ENCODE measurements at regions not wholly inside any gene's neighbourhood (a gene's known extent, or its start where the extent isn't known, plus 50 kb on each side); places are given as distances from the start of the nearest gene placed in this dataset.
"Not testable (repeated sequence)": the region's sequence is repeated elsewhere in the genome, so short reads cannot be mapped to it uniquely, and the experiment has no call there.

DNA sequence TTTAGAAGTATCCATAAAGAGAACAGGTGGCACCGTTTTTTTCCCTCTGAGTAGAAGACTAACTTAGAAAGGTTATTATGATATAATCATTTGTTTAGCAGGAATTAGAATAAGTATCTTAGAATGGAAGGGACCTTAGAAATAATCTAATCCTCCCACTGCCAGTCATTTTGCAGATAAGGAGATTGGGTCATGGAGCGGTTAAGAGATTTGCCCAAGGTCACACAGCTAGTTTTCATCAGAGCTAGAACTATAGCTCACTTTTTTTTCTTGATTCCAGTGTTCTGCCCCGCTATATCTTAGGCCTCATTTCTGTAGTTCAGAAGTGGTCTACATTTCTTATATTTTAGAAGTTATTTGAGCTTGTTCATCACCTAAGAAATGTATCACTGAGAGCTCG, 139.6 kb downstream of the PRL start:
- no peak for ATAC-seq

DNA sequence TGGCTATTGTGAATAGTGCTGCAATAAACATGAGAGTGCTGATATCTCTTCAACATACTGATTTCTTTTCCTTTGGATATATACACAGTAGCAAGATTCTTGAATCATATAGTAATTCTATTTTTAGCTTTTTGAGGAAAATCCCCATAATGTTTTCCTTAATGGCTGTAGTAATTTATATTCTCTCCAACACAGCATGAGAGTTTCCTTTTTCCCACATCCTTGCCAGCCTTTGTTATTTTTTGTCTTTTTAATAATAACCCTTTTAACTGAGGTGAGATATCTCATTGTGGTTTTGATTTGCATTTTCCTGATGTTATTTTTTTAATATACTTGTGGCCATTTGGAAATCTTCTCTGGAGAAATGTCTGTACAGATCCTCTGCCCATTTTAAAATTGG, 132.6 kb downstream of the PRL start:
- no peak for ATAC-seq

GRCh38 chr6:22171006-22171405, 125.8 kb downstream of the PRL start:
- not testable (repeated sequence) for ATAC-seq

DNA sequence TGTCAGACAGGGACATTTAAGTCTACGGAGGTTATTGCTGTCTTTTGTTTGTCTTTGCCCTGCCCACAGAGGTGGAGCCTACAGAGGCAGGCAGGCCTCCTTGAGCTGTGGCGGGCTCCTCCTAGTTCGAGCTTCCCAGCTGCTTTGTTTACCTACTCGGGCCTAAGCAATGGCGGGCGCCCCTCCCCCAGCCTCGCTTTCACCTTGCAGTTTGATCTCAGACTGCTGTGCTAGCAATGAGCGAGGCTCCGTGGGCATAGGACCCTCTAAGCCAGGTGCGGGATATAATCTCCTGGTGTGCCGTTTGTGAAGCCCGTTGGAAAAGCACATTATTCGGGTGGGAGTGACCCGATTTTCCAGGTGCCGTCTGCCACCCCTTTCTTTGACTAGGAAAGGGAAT, 125.0 kb downstream of the PRL start:
- ATAC-seq = not testable (repeated sequence)

DNA sequence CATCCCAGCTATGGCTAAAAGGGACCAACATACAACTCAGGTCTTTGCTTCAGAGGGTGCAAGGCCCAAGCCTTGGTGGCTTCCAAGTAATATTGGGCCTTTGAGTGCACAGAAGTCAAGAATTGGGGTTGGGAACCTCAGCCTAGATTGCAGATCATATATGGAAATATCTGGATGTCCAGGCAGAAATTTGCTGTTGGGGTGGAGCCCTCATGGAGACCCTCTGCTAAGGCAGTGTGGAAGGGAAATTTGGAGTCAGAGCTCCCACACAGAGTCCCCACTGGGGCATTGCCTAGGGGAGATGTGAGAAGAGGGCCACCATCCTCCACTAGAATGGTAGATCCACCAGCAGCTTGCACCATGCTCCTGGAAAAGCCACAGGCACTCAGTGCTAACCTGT, 123.5 kb downstream of the PRL start:
- no peak for ATAC-seq

- ATAC-seq = not testable (repeated sequence)
These were observed 116.6 kb downstream of the PRL start for GRCh38 chr6:22180250-22180649.

DNA sequence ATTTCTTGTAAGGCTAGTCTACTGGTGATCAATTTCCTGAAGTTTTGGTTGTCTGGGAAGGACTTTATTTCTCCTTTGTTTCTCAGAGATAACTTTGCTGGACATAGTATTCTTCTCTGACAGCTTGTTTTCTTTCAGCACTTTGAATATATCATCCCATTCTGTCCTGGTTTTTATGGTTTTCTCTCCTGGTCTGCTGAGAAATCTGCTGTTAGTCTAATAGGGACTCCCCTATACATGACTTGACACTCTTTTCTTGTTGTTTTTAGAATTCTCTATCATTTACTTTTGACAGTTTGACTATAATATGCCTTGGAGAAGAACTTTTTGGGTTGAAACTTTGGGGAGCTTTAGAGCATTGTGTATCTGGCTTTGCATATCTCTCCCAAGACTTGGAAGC, 112.5 kb downstream of the PRL start:
- ATAC-seq = no peak

GRCh38 chr6:22189946-22190345, 106.9 kb downstream of the PRL start:
- ATAC-seq = no peak

GRCh38 chr6:22194188-22194921, 102.5 kb downstream of the PRL start:
- no peak for ATAC-seq

DNA sequence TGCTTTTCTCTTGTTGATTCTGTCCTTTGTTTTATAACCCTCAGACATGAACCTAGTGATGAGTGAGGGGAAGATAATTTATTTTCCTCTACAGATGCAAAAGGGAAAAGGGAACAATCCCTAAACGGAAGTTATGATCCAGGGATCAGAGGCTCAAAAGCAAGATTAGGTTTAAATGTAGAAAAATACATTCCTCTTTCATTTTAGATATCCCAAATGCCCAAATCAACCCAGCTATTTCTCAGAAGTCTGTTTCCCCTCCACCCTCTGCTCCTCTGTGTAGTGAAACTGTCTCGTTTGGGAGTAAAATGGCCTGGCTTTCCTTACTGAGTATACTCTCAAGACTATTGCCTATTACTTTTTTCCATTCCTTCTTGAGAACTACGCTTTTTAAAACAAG, 97.1 kb downstream of the PRL start:
- no peak for ATAC-seq

GRCh38 chr6:22204153-22204552, 92.7 kb downstream of the PRL start:
- ATAC-seq = no peak

DNA sequence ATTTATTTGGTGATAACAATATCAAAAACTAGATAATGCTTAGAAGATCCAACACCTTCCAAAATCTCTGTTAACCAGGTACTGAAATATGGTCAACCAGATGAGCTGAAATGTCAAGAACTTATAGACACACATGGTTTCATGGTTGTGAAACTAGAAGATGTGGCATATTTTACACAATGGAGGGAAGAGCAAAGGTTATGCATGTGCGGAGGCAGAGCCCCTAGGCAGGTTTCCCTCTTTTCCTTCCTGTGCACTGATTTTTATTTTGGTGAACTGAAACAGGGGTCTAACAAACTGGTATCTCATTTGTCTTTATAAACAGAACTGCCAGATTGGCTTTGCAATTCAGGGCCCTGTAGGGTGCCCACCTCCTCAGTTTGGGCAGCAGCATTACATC, 91.6 kb downstream of the PRL start:
- ATAC-seq = no peak

- ATAC-seq = no peak
These were observed 90.7 kb downstream of the PRL start for GRCh38 chr6:22206106-22206505.

- no peak for ATAC-seq
These were observed 88.8 kb downstream of the PRL start for GRCh38 chr6:22208026-22208425.

DNA sequence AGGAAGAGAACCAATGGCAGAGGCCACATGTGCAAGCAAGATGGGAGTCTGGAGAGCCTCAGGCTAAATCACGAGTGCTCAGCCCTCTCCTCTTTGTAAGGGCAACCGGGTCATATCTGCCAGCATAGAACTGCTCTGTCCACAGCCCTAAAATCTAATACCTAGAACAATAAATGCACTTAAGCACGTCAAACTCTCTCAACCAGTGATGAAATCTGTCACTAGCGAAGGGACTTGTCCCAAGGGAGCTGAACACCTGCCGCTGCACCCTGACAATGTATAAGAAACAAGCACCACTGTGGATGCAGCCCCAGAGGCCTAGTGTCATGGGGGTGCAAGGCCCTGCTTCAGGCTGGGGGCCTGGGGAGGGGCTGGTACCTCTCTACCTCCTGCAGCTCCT, 82.5 kb downstream of the PRL start:
- ATAC-seq = no peak

GRCh38 chr6:22215474-22215873, 81.4 kb downstream of the PRL start:
- not testable (repeated sequence) for ATAC-seq

DNA sequence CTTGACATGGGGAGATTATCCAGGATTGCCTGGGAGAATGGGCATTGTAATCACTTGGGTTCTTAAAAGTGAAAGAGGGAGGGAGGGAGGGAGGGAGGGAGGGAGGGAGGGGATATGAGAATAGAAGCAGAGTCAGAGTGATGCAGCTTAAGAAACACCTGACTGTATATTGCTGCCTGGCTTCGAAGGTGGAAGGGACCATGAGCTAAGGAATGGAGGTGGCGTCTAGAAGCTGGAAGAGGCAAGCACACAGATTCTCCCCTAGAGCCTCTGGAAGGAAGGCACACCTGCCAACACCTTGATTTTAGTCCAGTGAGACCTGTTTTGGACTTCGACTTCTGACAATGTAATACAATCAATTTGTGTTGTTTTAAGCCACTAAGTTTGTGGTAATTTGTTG, 78.4 kb downstream of the PRL start:
- no peak for ATAC-seq

DNA sequence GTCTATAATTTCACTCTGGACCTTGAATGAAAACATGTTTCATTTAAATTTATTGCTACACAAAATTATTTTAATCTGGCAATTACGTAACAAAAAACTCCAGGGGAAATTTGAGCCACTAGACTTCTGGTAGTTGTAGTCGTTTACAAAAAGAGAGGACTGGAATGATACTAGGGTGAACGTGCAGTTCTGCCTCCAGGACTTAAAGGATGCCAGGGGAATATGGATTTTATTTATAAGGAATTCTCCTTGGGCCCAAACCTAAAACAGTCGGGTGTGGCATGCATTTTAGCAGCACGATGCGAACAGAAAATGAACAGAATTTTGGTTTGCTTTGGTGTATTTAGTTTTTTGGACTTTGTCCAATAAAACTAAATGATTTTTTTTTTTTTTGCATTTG, 76.9 kb downstream of the PRL start:
- ATAC-seq = no peak

DNA sequence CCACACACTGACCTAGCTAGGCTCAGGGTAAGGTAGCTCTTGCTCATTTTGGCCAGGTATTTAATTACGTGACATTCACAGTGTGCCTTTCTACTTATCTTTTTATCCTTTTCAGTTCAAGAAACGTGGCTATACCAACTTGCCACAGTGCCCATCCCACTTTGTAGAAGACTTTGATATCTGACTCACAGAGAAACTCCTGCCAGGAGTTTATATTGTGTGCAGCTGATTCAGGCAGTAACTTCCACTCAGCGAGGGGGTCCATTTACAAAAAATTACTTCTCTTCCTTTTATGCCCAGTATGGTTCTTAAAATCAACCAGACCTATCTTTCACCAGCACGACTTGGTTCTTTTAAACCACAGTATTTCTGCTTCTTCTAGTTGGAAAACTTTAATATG, 75.6 kb downstream of the PRL start:
- ATAC-seq = peak; percentile 22

- peak; percentile 42 for ATAC-seq
These were observed 75.2 kb downstream of the PRL start for GRCh38 chr6:22221630-22222029.

GRCh38 chr6:22222469-22222868, 74.4 kb downstream of the PRL start:
- ATAC-seq = no peak

DNA sequence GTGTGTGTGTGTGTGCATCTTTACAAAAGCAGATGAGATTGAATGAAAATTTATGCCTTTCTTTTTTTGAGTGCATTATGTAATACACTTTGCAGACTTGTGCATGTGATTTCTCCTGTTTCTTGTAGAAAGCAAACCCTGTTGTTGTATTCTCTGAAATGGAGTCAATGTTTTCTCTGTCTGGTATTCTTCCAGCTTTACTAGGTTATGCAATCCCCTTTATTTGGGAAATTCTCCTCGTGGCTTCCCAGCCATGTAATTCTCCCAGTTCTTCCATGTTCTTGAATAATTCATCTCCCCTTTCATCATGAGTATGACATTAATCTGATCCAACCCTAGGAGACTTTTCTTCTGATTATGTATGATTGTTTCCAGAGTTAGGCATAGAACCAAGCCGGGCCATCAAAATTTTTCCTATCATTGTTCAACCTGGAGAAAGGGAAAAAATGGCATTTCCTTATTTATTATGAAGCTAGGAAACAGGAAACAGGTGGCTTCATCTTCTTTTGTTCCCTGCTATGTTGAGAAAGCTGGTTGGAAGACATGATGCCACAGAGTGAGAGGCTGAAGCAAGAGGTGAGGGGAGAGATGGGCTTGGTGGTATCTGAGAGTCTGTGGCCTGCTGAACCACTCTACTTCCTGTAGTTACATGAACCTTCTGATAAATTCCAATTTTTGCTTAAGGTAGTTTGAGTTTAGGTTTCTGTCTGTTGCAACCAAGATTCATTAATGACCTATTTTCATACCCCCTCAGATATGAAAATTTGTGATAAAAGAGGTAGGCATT, 68.8 kb downstream of the PRL start:
- no peak for ATAC-seq

DNA sequence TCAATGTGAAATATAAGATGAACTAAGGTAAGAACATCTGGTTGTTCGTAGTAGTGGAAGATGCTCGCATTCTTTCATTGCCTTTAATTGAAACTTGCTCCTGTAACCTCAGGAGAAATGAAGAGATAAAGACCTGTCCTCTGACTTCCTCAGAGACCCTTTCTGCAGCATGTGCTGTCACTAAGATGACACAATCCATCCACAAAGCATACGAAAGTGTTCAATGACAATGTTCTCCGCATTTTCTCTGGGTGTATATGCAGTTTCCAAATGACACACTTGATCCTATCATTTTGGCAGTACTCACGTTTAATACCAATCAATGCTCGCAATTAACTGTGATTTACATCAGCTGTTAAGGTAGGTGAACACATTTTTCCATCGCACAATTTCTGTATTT, 65.8 kb downstream of the PRL start:
- no peak for ATAC-seq

DNA sequence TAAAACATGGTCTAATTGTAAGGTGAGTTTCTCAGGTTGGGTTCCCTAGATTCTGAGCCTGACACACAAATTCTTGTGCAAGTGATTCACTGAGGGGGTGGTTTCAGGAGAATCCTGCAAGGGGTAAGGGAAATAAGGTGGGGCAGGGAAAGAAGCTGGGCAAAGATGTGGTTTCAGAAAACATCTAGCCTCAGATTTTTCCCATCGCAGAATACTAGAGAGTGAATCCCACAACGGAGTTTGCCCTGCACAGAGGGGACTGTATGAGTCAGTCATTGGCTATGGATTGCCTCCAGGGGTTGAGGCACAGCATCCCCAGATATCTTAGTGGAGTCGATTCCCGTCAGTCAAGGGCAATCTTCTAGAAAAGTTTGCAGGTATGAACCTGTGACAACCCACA, 65.2 kb downstream of the PRL start:
- no peak for ATAC-seq

Data from esophagus mucosa (tissue), 1 donor.